SK-N-MC (cell line): ENCODE measurements at regions not wholly inside any gene's neighbourhood (a gene's known extent, or its start where the extent isn't known, plus 50 kb on each side); places are given as distances from the start of the nearest gene placed in this dataset.

Experiments
- EZH2 ChIP-seq: fragments of 200-600 bp; sonication (generic); IDR thresholded peaks from one replicate; pipeline ENCODE4 v1.6.1; 2017; ENCODE audit warnings: antibody characterized with exemption
- FOXP2 ChIP-seq: optimal IDR thresholded peaks from 2 replicates; pipeline ENCODE3; 2011; ENCODE audit warnings: mild to moderate bottlenecking, moderate library complexity; ENCODE audit not compliant: insufficient read depth; ENCODE audit errors: extremely low read length, control extremely low read depth
- POLR2AphosphoS5 ChIP-seq: IDR thresholded peaks from 2 replicates; pipeline ENCODE4 v1.6.1; 2012; ENCODE audit warnings: mild to moderate bottlenecking, low read depth, low read length, borderline replicate concordance

GRCh38 chr3:81349816-81350340 lies 411.6 kb downstream of the GBE1 start:
- TF ChIP-seq POLR2AphosphoS5 (no peak), EZH2 (no peak), FOXP2 (no peak)
